ENCODE measurements at regions not wholly inside any gene's neighbourhood (a gene's known extent, or its start where the extent isn't known, plus 50 kb on each side); places are given as distances from the start of the nearest gene placed in this dataset.
A peak's percentile ranks its signal among the peaks of the same experiment; 100 is the strongest.

DNA sequence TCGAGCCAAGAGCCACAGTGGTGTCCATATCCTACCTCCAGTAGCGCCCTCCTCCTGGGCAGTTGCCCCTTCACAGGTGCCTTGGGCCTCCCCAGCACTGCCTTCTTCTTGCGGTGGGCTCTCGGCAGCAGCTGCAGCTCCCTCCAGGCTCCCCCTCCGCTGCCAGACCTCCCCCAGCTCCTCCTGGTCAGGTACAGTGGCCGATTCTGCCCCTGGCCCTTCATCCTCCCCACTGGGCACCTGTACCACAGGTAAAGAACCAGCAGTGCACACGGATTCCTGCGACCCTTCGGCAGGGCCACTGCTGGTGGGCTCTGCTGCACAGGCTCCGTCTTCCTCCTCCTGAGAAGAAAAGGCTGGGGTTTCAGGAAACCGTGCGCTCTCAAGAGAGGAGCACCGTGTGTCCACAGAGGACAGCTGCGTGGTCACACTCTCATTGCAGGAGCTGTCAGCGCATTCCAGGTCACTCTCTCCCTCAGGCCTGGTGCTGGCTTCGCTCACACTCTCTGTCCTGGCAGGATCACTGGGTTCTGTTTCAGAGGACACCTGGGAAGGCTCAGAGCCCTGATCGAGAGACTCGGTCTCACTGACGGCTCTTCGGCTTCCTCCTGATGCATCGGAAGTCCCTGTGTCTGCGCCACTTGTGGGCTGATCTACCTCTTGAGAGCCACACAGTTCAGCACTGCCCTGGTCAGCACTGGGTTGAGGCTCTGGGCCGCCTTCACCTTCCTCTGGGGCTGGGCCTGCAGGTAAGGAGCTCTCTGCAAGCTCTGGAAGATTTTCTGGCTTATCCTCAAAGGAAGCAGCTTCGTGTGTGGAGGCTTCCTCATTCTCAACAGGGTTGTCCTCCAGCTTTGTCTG is 147.4 kb upstream of the STK17B start:
- no peak for DNase-seq

DNA sequence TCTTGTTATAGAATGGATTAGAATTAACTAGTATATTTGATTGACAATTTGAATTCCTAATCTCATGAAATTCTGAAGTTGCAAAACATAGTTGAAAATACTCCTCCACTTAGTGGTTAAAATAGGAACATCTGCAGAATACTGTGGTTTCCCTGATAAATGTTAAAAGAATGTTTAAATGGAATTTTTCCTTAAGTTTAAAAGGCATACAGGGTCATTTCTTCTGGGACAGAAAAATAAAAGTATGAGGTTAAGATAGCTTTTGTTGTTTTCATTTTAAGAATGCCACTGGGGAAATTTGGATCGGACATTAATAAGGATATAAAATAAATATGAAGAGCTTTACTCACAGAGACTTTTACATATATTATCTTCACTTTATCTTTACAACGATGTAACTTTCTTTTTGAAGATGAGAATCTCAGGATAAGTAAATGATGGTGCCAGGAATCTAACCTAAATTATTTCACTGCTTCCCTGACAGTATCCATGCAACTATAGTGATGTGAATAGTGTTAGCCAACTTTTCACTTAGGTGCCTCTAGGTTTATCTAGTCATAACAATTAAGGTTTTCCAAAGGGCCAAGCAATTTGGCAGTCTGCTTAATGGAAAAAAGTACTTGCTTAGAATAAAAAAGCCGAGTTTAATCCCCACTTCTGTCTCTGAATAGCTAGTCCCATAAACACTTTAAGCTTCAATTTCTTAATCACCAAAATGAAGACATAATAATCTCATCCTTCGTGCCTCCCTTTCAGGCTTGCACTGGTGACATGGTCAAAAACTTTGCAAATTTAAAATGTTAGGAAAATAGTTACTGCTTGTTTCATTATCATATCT is 151.8 kb upstream of the STK17B start:
- DNase-seq: no peak

- no peak for DNase-seq
These were observed 152.8 kb upstream of the STK17B start for GRCh38 chr2:196324211-196324610.

GRCh38 chr2:196328088-196328680 is 156.8 kb upstream of the STK17B start:
- no peak for DNase-seq

GRCh38 chr2:196329959-196330358 is 158.6 kb upstream of the STK17B start:
- DNase-seq: no peak

- DNase-seq: no peak
These were observed 159.3 kb upstream of the STK17B start for GRCh38 chr2:196330645-196331044.

DNA sequence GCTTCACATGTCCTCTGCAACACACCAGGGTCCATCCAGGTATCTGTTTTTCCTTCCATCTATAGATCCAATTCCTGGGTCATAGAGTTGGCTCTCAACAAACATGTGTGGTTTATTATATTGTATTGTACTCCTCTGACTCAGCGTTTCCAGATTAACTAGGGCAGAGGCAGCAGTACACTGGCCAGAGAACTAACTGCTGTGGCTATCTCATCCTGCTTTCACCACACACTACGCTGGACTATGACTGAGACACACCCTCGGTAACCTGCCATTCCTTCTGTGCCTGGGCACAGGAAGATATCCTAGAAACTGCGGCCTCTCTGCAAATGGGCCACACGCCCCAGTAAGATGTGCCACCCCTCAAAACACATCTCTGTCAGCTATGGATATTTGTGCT is 159.8 kb upstream of the STK17B start:
- no peak for DNase-seq

GRCh38 chr2:196331851-196332250 is 160.5 kb upstream of the STK17B start:
- no peak for DNase-seq

GRCh38 chr2:196333397-196333796 is 162.0 kb upstream of the STK17B start:
- DNase-seq: no peak

DNA sequence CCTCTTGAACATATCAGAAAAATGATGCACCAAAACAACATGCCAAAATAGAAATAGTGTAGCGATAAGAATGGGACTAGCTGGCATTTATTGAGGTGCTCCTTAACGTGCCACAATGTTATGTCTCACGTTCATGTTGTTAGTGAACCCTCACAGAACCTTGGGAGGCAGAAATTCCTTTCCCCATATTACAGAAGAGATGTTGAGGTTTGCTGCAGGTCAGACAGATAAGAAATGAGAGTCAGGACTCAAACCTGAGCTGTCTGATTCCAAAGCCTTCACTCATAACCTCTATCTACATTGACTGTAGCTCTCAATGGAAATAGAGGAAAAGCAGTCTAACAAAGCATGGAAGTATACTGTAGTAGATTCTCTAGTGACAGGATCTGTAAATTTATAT is 163.3 kb upstream of the STK17B start:
- no peak for DNase-seq

DNA sequence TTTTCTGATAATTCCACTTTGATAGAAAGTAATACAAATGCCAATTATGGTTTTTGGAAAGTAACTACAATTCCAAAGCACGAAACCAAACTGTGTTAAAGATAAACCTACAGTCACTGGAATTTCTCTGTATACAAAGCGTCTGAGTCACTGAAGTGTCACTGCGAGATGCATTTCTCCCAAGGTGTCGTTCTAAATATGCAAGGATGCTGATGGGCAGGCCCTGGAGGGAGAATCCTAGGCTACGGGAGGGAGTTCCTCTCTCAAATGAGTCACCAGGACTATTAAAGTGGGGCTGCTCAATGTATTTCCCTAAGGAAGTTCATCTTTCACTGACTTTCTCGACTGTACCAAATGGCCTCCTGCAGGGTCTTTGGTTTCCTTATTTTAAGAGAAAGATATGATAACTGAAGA is 163.8 kb upstream of the STK17B start:
- DNase-seq: no peak

- no peak for DNase-seq
These were observed 164.8 kb upstream of the STK17B start for GRCh38 chr2:196336207-196336606.

DNA sequence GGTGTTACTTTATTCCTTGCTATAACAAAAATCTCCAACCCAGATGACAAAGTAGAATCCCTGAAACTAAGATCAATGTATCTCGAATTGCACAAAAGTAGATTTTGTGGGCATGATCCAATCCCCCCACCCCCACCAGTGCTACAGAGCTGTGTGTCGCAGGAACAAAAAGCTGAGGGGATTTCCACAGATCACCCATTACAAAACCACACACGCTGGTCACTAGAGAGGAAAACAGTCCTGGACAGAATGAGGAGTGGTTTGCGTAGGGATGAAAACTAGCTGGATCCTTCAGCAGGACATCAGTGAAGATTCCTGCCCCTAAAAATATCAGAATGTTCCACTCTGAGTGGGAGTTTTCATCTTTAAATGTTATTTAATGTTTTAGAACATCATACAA is 165.3 kb upstream of the STK17B start:
- no peak for DNase-seq

GRCh38 chr2:196337208-196337953 is 166.0 kb upstream of the STK17B start:
- peak; percentile 35 for DNase-seq

- DNase-seq: no peak
These were observed 167.1 kb upstream of the STK17B start for GRCh38 chr2:196338440-196338839.

GRCh38 chr2:196341277-196341841 is 170.0 kb upstream of the STK17B start:
- DNase-seq: no peak

DNA sequence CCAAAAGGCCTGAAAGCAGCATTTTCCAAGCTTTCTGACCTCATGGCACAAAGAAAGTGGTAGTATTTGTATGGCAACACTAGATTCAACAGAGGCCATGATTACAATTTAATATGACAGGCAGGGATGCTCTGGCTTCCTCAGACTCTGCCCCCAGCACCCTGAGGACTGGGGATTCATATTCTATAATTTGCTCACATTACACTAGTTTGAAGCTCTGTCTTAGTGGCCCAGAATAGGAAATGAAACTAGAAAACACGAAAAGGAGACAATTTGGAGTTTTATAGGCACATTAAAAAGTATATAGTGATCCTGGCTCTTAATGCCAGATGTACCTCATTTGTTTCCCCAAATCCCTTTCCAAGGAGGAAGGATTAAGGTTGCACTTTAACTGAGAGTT is 173.0 kb upstream of the STK17B start:
- no peak for DNase-seq

DNA sequence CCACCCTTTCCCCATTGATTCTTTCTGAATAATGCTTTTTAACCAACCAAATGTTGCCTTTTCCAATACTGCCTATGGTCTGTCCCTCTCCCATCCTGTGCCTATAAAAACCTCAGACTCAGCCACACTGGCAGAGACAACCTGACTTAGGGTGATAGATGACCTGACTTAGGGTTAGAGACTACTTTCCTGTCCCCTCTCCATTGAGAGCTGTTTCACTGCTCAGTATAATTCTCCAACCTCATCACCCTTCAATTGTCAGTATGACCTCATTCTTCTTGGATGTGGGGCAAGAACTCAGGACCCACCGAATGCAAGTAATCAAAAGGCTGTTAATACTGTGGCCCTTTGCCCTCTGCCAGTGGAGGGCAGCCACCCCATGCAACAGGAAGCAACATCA is 182.3 kb upstream of the STK17B start:
- no peak for DNase-seq

- no peak for DNase-seq
These were observed 182.8 kb upstream of the STK17B start for GRCh38 chr2:196354186-196354585.

DNA sequence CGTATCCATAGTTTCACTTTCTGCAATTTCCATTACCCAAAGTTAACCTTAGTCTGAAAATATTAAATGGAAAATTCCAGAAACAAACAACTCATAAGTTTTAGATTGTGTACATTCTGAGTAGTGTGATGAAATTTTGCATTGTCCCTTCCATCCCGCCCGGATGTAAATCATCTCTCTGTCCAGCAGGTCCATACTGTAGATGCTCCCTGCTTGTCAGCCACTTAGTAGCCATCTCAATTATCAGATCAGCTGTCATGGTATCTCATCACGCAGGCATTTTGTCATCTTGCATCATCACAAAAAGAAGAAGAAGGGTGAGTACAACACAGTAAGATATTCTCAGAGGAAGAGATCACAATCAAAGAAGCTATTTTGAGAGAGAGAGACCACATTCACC is 185.0 kb upstream of the STK17B start:
- DNase-seq: no peak

DNA sequence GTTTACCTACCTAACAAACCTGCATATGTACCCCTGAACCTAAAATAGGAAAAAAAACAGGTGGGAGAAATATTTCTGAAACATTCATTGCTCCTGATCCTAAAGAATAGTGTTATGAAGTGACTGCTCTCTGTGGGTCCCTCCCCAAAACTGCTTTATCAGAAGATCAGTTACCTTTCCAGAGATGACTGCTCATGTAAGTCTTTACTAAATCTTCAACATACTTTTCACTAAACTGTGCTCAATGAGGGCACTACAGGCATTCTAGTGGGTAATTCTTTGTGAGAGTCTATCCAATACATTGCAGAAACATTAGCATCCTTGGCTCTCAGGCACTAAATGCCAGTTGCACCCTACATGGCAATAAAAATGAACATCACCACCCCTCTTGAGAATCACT is 189.3 kb upstream of the STK17B start:
- DNase-seq: no peak

DNA sequence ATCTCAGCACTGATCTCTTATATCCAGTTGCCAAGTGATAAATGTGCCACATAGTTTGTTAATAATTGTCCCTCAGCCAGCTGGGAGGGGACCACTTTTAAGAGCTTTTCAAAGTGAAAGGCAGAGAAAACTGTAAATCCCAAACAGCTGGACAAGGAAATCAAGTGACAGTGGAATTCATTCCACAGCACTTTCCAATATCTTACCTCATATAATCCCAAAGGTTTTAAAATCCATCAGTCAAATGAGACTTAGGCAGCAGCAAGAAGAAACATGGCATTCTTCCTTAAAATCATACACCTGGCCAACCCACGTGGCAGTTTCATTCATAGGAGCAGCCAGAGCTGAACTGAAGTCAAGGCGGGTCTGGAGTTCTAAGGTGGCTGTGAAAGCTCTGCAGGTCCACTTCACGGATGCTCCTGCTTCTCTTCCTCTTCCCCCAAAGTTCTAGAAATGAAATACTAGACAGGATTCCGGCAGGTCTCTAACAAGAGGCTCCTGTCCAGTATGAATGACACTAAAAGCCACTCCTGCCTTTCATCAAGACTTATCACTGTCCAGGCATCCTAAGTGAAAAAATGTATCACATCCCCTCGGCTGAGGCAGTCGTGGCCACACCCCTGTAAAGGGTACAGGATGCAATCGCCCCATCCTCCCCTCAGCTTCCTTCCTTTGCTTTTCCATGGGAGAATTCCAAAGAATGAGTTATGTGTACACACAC is 190.4 kb upstream of the STK17B start:
- DNase-seq: no peak

Data from activated CD4-positive, alpha-beta T cell treated with anti-CD3 and anti-CD28 coated beads, Interleukin-2, amount 50 U/mL, for 16 hours (primary cell).